HG03280 (cell line): ENCODE measurements at regions not wholly inside any gene's neighbourhood (a gene's known extent, or its start where the extent isn't known, plus 50 kb on each side); places are given as distances from the start of the nearest gene placed in this dataset.

Source experiments
- ATAC-seq: cut with Tn5 transposase; IDR thresholded peaks from one replicate; pipeline ENCODE4 v1.9.1; 2021; ENCODE audit warnings: mild to moderate bottlenecking, moderate library complexity; ENCODE audit not compliant: unreplicated experiment

DNA sequence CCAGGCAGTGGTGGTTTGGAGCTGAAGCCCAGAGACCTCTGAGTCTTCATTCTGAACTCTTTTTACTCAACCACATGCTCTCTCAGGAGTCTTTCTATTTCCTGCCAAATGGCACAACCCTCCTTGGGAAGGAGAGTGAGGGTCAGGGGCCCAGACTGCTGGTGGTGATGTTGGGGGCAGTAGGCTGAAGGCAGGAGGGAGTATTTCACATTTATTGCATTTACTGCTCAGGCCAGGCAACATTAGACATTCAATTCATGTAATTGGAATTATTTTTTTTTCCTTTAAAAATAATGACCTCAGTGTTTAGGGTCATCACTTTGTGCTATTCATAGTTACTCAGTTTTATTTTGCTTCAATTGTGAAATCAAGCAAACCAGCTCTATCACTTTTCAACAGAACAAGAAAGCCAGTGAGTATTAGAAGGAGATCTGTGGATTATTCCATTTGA is 311.3 kb upstream of the NT5C1B start:
- no peak for ATAC-seq

DNA sequence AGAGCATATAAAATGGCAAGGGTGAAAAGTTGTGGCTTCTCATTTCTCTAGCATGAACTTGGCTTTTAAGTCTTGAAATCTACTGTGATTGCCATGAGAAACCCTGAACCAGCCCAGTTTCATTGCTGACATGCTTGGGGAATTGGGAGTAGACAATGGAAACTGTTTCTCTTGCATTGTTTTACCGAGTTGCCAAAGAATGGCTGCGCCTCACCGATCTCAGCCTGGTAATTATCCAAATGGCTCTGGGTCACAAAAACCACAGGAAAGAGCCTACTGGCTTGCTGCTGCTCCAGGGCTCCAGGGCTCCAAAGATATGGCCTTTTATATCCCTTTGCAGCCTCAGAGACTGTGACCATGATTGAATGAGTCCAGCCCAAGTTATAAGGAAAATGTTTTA is 310.4 kb upstream of the NT5C1B start:
- no peak for ATAC-seq

DNA sequence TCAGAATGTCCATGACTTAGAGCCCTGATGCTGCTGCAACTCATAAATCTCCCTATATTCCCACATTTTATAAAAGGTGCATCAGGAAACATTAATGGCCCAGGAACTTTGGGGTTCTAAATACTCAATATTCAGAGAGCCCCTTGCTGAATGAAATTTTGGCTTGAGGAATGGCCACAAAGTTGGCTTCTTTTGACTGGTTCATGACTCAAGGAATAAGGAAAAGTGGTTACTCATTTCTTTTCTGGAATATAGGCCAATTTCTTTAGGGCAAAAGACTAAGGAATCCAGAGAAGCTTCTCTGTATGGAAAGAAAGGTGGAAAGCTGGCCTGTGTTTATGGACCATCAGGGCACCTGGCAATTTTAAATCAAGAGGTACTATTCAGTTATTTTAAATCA is 308.9 kb upstream of the NT5C1B start:
- no peak for ATAC-seq

DNA sequence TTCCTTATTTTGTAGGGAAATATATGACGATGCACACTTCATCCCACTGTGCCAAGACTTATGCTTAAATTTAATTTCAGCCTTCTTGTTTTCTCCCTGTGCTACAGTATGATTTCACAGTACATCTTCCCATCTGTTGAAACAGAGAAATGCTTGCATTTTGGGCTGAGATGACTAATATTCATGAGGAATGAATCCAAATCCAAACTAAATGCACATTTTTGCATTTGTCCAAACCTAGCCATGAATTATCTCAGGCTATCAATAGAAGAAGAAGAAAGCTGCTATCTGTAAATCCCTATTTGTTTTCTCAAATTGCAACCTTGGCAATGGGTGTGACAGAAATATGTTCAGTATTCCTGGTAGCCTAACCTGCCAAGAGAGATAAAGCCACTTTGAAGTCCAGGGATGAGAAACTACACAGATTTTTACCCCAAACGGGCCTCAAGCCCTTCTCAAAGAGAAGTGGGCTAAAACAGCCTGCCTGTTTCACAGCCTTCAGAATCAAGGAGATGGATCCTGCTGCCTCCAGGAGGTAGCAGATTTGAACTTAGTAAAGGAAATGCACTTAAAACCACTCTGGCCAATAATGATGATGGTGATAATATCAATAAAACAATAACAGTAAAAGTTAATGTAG is 306.9 kb upstream of the NT5C1B start:
- ATAC-seq: no peak

DNA sequence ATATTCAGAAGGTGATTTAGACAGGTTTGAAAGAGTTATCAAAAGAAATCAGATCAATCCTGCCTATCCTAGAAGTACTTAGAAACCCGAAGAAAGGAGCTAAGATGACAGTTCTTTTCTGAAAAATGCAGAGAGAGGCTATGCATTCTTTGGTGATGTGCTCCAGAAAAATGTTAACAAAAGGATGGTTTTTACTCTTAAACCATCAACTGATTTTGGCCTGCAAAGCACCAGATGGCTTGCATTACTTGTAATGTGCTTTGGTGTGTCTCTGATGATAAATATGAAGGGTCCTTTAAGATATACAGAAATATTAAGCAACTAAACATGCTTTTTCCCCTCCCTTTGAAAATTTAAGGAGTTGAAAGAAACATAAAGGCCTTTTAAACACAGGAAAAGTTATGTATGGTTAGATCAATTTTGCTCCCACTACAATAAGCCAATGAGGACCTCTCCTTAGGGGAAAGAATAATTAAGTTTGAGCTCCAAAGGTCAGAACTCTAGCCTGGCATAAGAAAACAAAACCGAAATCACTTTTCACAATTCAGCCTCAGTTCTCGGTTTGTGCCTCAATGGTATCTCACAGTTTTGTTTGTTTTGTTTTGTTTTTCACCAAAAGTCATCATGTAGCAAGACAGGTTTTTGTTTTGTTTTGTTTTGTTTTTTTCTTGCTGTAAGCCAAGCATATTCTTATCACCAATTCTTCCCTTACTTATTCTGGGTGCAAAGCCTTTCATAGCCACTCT is 302.4 kb upstream of the NT5C1B start:
- no peak for ATAC-seq

DNA sequence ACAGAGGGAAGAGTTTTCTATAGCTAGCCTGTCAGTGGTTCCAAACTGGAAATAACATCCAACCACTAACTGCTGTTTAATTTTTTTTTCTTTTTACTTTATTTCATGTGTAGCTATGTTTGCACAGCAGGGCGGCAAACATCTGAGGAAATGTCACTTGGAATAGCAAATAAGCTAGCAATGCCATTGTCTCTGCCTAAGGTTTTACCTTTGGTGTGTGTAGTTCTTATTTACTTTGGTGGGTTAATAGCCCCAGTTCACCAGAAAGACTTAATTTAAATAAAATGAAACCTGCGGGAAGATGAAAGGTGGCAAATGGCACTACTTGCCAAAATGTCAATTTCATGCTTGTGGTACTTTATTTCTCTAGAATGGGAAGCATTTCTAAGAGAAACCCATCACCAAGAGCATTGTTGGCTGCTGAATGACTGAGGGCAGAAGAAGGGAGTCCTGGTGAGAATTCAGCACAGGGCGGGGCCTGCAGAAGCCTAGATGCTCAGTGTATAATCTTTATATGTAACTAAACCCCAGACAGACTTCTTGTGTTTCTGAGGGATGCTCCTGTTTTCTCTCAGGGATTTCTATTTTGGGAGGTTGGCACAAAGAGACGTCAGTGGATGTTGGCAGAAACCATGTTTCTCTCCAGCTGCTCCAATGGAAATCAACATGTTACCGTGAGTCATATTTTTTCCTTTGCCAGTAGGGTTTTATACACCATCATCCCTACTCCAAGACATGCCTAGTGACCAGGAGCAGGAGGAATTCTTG is 300.4 kb upstream of the NT5C1B start:
- ATAC-seq: no peak

DNA sequence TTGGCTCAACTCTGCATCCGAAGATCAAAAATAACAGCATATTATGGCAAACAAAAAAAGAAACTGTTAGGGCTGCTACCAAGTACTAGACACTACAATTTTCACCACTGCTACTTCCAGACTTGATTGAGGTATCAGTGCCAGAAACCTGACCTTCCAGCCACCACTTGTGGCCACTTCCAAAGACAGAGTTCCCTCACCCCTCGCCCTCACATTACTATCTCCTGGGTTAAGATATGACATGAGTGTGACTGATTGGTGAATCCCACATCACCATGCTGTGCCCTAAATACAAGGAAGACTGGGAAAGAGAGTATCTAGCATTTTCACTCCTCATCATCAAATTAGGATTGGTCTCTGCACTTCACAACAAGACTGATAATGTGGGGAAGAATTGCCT is 296.1 kb upstream of the NT5C1B start:
- ATAC-seq: no peak

DNA sequence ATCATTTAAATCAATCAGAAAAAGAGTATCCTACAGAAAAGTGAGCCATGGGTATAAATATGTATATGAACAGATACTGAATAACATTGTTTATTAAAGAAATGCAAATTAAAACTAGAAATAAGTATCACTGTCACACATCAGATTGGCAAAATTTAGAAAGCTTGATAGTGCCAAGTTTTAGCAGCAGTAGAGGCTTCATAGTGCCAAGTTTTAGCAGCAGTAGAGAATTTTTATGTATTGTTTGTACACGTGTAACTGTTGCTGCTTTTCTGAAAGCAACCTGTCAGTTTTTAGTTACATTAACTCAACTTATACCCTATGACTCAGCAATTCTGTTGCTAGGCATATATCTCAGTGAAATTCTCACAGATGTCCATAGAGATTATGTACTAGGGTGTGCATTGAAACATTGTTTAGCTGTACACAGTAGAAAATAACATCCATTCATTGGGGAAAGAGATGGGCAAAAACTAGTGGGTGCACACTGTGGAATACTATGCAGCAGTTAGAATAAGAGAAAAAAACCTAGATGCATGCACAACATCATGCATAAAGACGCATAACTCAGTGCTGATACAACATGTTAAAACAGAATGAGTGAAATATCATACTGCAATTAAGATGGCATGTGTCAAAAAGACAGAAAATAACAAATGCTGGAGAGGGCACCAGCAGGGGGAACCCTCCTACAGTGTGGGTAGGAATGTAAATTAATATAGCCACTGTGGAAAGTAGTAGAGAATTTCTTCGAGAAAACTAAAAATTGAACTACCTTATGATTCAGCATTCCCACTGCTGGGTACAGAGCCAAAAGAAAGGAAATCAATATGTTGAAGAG is 294.5 kb upstream of the NT5C1B start:
- no peak for ATAC-seq

DNA sequence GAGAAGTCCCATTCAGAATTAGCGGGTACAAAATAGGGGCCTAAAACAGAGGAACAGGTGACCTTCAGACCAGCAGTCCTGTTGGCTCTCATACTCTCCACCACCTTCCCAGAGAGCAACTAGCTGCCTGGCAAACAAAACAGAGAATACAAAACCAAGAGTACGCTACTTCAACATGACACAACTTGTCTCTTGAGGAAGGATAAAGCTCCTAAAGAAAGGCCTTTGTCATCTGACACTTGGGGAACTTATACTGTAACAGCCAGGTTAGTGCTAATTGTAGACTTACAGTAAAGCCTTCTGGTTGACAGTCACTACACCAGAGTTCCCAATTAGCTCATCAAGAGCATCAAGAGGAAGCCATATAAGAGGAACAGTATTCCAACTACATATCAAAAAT is 282.1 kb upstream of the NT5C1B start:
- no peak for ATAC-seq

DNA sequence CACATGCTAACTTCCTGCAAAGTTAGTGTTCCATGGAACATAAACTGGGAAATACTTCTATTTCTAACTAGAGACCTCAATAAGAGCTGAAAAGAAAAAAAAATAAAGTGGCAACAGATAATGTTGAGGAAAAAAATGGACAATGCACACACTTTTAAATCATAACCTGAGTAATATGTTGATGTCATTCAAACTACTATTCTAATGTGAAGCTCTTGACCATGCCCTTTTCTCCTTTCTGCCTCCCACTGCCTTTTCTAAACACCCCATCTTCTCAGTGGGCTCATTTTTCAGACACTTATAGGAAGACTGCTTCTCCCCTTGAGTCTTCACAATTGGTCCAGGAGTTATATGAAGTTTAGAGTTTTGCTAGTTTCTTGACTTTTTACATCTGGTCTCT is 280.9 kb upstream of the NT5C1B start:
- ATAC-seq: no peak

DNA sequence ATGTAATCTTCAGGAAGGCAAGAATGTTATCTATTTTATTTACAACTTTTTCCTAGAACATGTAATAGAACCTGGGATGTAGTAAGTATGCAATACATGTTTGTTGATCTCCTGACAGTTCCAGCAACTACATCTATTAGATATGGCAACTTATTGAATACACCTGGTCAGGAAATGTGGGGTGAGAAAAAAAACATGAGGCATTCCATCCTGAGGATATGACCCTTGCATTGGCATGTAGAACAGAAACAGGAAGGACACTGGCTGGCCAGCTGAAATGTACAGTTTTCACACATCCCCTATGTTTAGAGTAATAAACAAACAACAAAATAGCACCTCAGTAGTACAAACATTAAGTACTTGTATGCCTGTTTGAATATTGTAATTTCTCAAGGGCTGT is 272.6 kb upstream of the NT5C1B start:
- ATAC-seq: no peak

DNA sequence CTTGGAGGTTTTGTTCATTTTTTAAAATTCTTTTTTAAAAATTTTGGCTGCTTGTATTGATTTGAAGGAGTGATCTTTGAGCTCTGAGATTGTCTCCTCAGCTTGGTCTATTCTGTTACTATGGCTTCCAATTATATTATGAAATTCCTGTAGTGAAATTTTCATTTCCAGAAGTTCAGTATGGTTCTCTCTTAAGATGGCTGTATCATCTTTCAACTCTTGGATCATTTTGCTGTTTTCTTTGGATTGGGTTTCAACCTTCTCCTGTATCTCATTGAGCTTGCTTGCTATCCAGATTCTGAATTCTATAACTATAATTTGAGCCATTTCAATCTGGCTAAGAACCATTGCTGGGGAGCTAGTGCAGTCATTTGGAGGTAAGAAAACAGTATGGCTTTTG is 270.8 kb upstream of the NT5C1B start:
- ATAC-seq: no peak

DNA sequence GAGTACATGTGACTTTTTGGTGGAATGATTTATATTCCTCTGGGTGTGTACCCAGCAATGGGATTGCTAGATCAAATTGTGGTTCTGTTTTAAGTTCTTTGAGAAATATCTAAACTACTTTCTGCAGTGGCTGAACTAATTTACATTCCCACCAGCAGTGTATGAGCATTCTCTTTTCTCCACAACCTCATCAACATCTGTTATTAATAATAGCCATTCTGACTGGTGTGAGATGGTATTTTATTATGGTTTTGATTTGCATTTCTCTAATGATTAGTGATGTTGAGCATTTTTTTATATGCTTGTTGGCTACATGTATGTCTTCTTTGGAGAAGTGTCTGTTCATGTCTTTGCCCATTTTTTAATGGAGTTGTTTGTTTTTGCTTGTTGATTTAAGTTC is 267.4 kb upstream of the NT5C1B start:
- no peak for ATAC-seq

DNA sequence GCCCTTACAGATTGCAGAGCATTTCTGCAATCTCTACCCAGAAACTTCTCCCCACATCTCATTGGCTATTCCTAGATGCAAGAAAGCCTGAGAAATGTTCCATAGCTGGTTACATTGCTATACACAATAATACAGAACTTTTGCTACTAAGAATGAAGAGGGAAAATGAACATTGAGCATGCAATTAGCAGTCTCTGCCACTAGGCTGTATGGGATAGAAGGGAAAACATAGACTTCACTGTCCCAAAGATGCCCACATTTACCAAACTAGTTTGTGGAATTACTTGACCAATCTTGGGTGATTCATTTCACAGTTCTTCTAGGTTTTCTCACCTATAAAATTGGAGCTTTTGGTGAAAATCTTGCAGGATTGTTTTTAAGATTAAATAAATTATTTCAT is 265.7 kb upstream of the NT5C1B start:
- peak; percentile 24 for ATAC-seq

DNA sequence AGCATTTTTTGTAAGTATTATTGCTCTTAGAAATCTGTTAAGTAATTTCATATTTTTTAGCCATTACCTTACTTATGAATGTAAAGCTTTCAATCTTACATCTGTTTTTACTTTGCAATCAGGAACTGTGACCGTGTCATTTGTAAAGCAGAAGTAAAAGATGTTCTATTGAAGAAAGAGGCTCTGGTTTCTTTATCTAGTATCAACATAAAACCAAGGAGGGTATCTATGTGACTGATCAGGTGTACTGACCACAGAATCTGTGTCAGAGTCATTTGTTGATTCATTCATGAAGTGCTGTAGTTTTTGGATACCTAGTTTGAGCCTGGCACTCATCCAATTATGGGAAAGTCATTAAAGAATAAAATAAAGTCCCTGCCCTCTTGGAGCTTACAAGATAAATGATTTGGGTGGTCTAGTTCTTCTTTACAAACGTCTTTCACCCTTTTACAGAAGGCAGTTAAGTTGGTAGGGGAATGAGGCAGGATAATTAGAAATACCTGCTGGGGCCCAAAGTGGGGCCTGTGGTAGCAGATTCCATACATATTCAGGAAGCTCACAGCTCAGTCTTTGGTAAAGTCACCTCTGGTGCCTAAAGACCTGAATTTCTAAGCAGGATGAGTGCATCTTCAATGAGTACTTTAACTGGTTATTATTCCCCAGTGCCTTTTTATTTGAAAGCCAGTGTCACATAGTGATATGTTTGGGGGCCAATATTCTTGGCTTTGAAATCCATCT is 260.6 kb upstream of the NT5C1B start:
- peak; percentile 92 for ATAC-seq

DNA sequence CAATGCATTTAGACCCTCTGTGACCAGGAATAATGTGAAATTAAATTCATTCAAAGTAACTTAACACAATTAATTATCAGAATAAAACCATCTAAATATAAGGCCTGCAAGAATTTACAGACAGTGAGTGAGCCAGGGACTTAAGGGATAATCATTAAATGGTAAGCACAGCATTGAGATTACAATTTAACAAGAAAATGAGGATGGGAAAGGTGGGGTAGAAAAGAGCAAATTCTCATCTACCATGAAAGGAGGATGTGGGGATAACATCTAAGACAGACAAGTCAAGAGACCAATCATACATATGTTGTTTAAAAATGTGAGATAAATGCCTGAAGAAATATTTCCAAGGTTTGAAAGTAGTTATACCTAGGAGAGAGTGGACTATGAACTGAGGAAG is 259.3 kb upstream of the NT5C1B start:
- no peak for ATAC-seq

DNA sequence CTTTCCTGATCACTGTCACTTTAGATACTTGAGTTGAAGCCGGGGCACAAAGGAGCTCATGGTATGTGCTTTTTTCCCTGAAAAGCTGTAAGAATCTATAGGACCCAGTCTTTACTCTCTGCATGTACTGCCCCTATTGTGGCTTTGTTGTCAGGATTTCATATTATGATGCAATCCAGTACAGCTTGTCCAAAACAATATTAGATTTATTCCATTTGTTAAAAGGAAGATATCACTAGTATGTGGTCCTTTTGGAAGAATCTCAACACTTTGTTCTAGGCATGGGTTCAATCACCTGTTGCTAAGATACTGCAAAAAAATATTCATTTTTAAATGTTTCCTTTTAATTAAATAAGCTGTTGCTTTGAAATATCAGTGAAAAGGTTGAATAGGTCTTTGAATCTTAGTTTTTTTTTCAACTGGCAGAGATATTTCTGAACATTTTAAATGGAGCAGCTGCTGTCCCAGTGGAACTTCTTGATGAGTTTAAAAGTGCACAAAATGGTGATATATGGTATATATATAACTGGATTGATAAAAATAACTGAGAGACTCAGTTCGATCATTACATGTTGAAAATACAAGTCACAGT is 256.6 kb upstream of the NT5C1B start:
- ATAC-seq: no peak

DNA sequence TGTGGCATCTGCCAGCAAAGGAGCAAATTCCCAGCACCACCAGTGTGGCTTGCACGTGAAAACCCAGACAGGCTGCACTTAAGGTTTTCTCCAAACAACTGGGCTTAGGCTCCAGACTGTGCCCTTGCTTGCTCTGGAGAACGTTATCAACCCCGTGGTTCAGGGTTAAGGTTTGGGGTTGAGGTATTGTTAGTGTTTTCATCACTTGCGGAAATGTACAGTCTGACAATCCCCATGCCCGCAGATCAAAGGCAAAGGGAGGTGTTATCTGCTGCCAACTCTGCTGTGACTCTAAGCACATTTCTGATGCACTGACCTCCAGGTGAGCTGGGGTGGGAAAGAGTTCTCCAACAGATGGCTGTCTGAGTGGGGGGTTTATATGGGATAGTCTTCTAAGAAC is 253.5 kb upstream of the NT5C1B start:
- no peak for ATAC-seq

DNA sequence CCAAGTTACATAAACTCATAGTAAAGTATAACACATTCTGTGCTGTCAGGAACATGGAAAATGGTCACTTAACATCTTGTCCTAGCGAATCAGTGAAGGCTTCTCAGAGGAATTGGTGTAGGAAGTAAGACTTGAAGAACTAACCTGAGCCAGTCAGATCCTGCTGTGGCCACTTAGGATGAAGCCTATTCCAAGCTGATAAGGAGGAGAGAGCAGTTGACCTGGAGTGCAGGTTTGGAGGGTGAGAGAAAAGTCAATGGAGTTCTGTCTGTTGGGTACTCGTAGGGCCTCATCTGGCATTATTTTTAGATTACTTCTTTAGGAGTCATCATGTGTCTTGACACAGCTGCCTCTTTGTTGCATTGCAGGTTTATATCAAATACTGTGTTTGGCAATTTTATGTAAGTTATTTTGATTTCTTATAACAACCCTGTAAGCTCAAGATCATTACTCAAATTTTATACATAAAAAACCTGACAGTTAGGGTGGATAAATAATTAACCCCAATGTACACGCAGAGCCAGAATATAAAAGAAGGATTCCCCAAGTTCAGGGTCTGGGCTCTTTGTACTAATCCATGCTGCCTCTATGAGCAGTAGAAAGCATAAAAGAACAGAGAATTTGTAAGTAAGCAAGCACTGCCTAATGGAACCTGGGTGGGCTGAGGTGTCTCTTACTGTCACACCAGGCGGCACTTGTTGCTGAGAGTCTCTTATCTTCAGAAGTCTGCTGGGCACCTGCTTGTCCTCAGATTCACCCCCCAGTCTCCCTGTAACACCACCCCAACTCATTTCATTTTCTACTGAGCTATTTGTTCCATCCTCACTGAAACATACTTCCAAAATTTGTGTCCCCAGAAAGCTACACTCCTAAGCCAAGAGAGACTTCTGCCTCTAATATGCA is 252.1 kb upstream of the NT5C1B start:
- no peak for ATAC-seq
